Heart left ventricle (tissue), 16 donors: ENCODE measurements at regions not wholly inside any gene's neighbourhood (a gene's known extent, or its start where the extent isn't known, plus 50 kb on each side); places are given as distances from the start of the nearest gene placed in this dataset.

Experiments
- ATAC-seq, 4 donors: fragments of 200-7000 bp; cut with Tn5 transposase; one replicate each; pipeline ENCODE4 v1.9.1; 2020 to 2022; ENCODE audit warnings: moderate library complexity in 4 of 4, mild to moderate bottlenecking in 3 of 4, moderate number of reproducible peaks in 1 of 4
- DNase-seq, 5 donors: peaks; one replicate each; pipeline ENCODE4 v3.0.0-alpha.2; 2020
- H3K27ac ChIP-seq, 12 donors: fragments of 200-600 bp; sonication (generic) in 4 of 12; one replicate each; pipeline versions ENCODE4 v1.5.0 to v1.8.0; 2016 to 2022; ENCODE audit warnings: mild to moderate bottlenecking in 2 of 12
- H3K27me3 ChIP-seq, 9 donors: fragments of 200-600 bp; sonication (generic) in 2 of 9; one replicate each; pipeline versions ENCODE4 v1.5.1 to v1.8.0; 2016 to 2022; ENCODE audit warnings: mild to moderate bottlenecking in 3 of 9
- H3K36me3 ChIP-seq, 9 donors: fragments of 200-600 bp; sonication (generic) in 2 of 9; one replicate each; pipeline versions ENCODE4 v1.5.0 to v1.8.0; 2018 to 2022; ENCODE audit warnings: mild to moderate bottlenecking in 2 of 9
- H3K4me1 ChIP-seq, 12 donors: fragments of 200-600 bp; sonication (generic) in 4 of 12; one replicate each; pipeline versions ENCODE4 v1.5.0 to v1.8.0; 2016 to 2022; ENCODE audit warnings: mild to moderate bottlenecking in 3 of 12
- H3K4me3 ChIP-seq, 12 donors: fragments of 200-600 bp; sonication (generic) in 4 of 12; one replicate each; pipeline versions ENCODE4 v1.5.0 to v1.8.0; 2017 to 2022; ENCODE audit warnings: mild to moderate bottlenecking in 9 of 12, moderate library complexity in 4 of 12
- H3K9me3 ChIP-seq, 12 donors: fragments of 200-600 bp; sonication (generic) in 4 of 12; one replicate each; pipeline versions ENCODE4 v1.5.0 to v1.8.0; 2016 to 2022; ENCODE audit warnings: mild to moderate bottlenecking in 1 of 12
- CTCF ChIP-seq, 12 donors: fragments of 200-600 bp; sonication (generic) in 4 of 12; IDR thresholded peaks; one replicate each; pipeline versions ENCODE4 v1.5.0 to v1.8.0; 2018 to 2022; ENCODE audit warnings: antibody characterized with exemption in 12 of 12, mild to moderate bottlenecking in 5 of 12
- POLR2A ChIP-seq, 2 donors: fragments of 450-650 bp; IDR thresholded peaks; one replicate each; pipeline ENCODE4 v1.6.1; 2017; ENCODE audit warnings: antibody characterized with exemption in 2 of 2, mild to moderate bottlenecking in 2 of 2, moderate library complexity in 2 of 2
- WGBS, 4 donors: extraction: QIAGEN DNeasy Blood & Tissue Kit in 2 of 4; methylation state at CpG; one replicate each; pipeline versions ENCODE4 v1.1.5 to v1.1.7; 2013 to 2018; 5-methylcytosine and 5-hydroxymethylcytosine counted together
- intact Hi-C, 10 donors: fragments of 100-400 bp; cut with DNase I; formaldehyde crosslinking; loops; one replicate each; pipeline versions ENCODE4 v1.11.1 to v1.14.2; 2022
- donor health status: ischemic (EF 13 %, LVEDD 7.1; RV severe dilation, severe dysfunction).
- donor health status: healthy with polysubstance abuse.
- donor health status: DM: no; HTN: yes; CAD: no.
- donor health status: DM: no; HTN: no; CAD: no.
- donor health status: ischemic (EF 25% LVEDD 6.9; RV normal size, moderate dysfunction).
- donor health status: ischemic (EF 25% LVEDD 5.7; RV mildly dilated, moderate dysfunction).
- donor health status: healthy.
- donor health status: DM: yes; HTN: yes; CAD: no.
- donor health status: ischemic (EF 35%, LVEDD 5.7; RV mildly dilated, moderate dysfunction).
- donor health status: nonischemic (EF 11% LVEDD 7.7; RV severe dilation, severe dysfunction).
- donor health status: DM: yes; HTN: yes; CAD: no.
- donor health status: PGD.
- donor health status: ischemic (EF 29% LVEDD 5.4; RV normal size, mild dysfunction).
- donor health status: nonischemic (EF 23%, LVEDD 6.1; RV moderate dilation, normal function).

- peaks cover 0 to 3% (median 0%) of the 10 kb centered on the region in 12 donors for H3K9me3 ChIP-seq
- TF ChIP-seq CTCF (IDR thresholded peaks at IDR 0.05), result no peak
- no peak for TF ChIP-seq POLR2A (IDR thresholded peaks at IDR 0.05)
- DNase-seq (no peak), ATAC-seq (no peak)
- H3K4me1 ChIP-seq, result peaks cover 0 to 14% (median 0%) of the 10 kb centered on the region in 12 donors
- intact Hi-C loops, result no loop called here
- no peaks in the 10 kb centered on the region for H3K27me3 ChIP-seq
- H3K36me3 ChIP-seq, result no peaks in the 10 kb centered on the region
- no peak overlapping the region for H3K4me3 ChIP-seq
- no peak overlapping the region for H3K27ac ChIP-seq
- 95 to 98% (median 97%) methylated on average over 4 of the region's 4 CpGs for WGBS, 4 donors
Observed at GRCh38 chr9:89724659-89725058, 119.8 kb downstream of the GADD45G start.

DNA sequence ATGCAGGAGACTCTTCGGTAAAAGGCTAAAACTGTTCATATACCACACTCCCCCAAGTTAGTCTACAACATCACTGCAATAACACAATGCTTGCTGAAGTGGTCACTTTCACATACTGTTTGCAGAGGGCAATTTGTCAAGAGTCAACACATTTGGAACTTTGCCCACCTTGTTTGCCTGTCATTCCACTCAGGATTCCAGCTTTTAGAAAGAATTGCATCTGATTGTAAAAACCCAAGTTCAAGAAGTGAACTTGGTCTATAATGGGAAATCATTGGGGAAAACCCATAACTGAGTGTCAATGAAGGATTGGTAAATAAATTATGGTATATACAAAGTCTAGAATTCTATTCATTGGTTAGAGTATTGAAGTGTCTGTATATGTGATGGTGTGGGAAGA, 120.5 kb downstream of the GADD45G start:
- 97 to 100% (median 98%) methylated on average over 1 of the region's 1 CpG for WGBS, 4 donors
- H3K4me1 ChIP-seq, result peaks cover 0 to 14% (median 0%) of the 10 kb centered on the region in 12 donors
- ATAC-seq, result no peak
- H3K36me3 ChIP-seq, result no peaks in the 10 kb centered on the region
- DNase-seq, result no peak
- no peaks in the 10 kb centered on the region for H3K9me3 ChIP-seq
- no peaks in the 10 kb centered on the region for H3K27me3 ChIP-seq
- H3K4me3 ChIP-seq, result no peak overlapping the region
- intact Hi-C loops, result no loop called here
- H3K27ac ChIP-seq, result no peak overlapping the region
- TF ChIP-seq POLR2A (IDR thresholded peaks at IDR 0.05) (no peak), CTCF (IDR thresholded peaks at IDR 0.05) (no peak)

- ATAC-seq (no peak), DNase-seq (no peak)
- WGBS, 4 donors, result 75 to 91% (median 83%) methylated on average over 5 of the region's 5 CpGs
- Histone ChIP-seq H3K27me3 (no peaks in the 10 kb centered on the region), H3K27ac (no peak overlapping the region), H3K36me3 (no peaks in the 10 kb centered on the region), H3K4me1 (peaks cover 9 to 30% (median 20%) of the 10 kb centered on the region in 12 donors), H3K9me3 (no peaks in the 10 kb centered on the region), H3K4me3 (no peak overlapping the region)
- TF ChIP-seq POLR2A (IDR thresholded peaks at IDR 0.05) (no peak), CTCF (IDR thresholded peaks at IDR 0.05) (no peak)
- intact Hi-C loops, result loop anchor here in 4 of 10 donors (5.0 to 10.0 kb wide), 4 partner anchors 65 to 125 kb away; partner anchors contain the start of gene GADD45G (in 3 of the 4)
Observed at GRCh38 chr9:89729954-89730530, 125.2 kb downstream of the GADD45G start.

- H3K27ac ChIP-seq, result no peak overlapping the region
- intact Hi-C loops, result loop anchor here in 4 of 10 donors (5.0 to 10.0 kb wide), 4 partner anchors 64 to 126 kb away; partner anchors contain the start of gene GADD45G (in 3 of the 4)
- H3K4me1 ChIP-seq, result peaks cover 9 to 31% (median 20%) of the 10 kb centered on the region in 12 donors
- H3K4me3 ChIP-seq, result no peak overlapping the region
- H3K27me3 ChIP-seq, result no peaks in the 10 kb centered on the region
- no peak for DNase-seq
- 93 to 96% (median 95%) methylated on average over 17 of the region's 17 CpGs for WGBS, 4 donors
- no peaks in the 10 kb centered on the region for H3K9me3 ChIP-seq
- H3K36me3 ChIP-seq, result no peaks in the 10 kb centered on the region
- ATAC-seq, result no peak
- TF ChIP-seq CTCF (IDR thresholded peaks at IDR 0.05) (no peak), POLR2A (IDR thresholded peaks at IDR 0.05) (no peak)
Observed at GRCh38 chr9:89730715-89731114, 125.9 kb downstream of the GADD45G start.
